Left lobe of liver (tissue), 2 donors: ENCODE measurements at regions not wholly inside any gene's neighbourhood (a gene's known extent, or its start where the extent isn't known, plus 50 kb on each side); places are given as distances from the start of the nearest gene placed in this dataset.
A peak's percentile ranks its signal among the peaks of the same experiment; 100 is the strongest.
"Not testable (repeated sequence)": the region's sequence is repeated elsewhere in the genome, so short reads cannot be mapped to it uniquely, and the experiment has no call there.

Experiments used
- ATAC-seq: fragments of 200-7000 bp; cut with Tn5 transposase; one replicate; pipeline ENCODE4 v1.9.1; 2020; ENCODE audit warnings: mild to moderate bottlenecking, moderate library complexity
- DNase-seq: peaks from one replicate; pipeline ENCODE4 v3.0.0-alpha.2; 2020; ENCODE audit warnings: low spot score
- donor health status: DM: no; HTN: no; CAD: no; lungs with moderate emphysema.
- donor health status: DM: no; HTN: yes; CAD: no.

DNA sequence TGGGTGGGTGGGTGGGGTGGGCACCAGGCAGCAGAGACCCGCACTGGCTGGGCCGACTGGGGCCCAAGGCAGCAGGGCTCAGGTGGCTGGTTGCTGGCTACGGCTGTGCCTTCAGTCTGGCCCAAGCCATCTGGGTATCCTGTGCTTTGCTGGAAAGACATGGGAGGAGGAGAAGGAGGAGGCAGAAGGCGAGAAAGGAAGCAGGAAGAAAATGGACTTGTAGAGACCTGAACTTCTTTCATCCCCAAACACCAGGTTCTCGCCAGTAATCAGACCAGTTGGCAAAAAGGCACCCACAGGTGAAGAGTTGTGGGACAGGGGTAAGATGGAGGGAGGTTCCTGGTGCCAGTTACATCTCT is 78.8 kb downstream of the IGLL1 start:
- DNase-seq (no peak), ATAC-seq (no peak)

DNA sequence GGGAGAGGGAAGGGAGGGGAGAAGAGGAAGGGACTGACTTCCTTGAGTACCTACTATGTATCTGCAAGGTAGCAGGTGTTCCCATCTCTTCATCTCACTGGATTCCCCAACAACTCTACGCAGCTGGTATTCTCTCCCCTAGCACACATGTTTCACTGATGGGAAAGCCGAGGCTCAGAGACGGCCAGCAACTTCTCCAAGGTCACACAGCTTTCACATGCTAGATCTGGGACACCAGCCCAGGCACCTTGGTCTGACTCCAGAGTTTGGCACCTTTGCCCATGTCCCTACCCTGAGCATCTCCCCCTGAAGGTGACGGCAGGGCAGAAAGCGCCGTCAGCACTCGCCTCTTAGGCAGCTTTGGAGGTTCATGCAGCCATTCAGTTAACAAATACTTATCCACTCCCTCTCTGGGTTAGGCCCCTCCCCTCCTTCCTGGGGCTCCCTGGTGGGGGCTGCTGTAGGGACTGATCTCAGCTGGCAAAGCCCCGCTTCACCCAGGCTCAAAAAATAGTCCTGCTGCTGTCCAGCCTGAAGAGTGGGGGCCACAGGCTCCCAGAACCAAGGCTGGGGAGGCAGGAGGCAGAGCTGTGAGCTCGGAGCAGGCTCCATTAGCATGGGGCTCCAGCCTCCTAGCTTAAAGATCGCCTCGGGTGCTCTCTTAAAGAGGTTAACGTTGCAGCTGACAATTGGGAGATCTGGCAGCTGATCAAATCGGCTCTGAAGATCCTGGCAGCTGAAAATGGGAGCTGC is 79.4 kb downstream of the IGLL1 start:
- ATAC-seq: no peak
- no peak for DNase-seq

DNA sequence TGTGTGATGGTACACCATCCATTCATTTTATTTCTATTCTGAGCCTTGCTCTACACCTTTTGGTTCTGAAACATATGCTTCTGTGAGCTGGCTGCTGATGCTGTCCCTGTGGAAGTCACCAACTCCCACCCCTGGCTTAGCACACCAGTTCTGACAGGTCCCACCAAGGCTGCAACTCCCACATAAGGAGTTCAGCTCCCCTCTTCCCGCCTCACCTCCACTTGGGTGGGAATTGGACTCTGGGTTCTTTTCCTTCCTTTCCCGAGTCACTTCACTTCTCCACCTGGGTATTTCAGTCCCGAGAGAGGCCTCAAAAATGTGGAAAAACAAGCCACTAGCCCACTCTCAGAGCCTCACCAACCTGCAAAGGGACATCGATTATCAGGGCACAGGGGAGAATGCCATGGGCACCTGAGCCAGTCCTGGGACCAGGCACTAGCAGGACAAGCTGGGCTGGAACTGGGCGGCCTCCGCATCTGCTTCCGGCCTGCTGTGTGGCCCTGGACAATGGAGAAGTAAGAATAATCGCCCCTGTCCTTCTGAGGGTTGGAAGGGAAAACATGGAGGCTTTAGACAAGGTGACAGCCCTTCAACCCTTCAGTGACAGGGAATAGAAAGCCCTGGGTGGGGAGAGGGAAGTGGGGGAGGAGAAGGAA is 80.1 kb downstream of the IGLL1 start:
- peak; percentile 16 for DNase-seq
- no peak for ATAC-seq

DNA sequence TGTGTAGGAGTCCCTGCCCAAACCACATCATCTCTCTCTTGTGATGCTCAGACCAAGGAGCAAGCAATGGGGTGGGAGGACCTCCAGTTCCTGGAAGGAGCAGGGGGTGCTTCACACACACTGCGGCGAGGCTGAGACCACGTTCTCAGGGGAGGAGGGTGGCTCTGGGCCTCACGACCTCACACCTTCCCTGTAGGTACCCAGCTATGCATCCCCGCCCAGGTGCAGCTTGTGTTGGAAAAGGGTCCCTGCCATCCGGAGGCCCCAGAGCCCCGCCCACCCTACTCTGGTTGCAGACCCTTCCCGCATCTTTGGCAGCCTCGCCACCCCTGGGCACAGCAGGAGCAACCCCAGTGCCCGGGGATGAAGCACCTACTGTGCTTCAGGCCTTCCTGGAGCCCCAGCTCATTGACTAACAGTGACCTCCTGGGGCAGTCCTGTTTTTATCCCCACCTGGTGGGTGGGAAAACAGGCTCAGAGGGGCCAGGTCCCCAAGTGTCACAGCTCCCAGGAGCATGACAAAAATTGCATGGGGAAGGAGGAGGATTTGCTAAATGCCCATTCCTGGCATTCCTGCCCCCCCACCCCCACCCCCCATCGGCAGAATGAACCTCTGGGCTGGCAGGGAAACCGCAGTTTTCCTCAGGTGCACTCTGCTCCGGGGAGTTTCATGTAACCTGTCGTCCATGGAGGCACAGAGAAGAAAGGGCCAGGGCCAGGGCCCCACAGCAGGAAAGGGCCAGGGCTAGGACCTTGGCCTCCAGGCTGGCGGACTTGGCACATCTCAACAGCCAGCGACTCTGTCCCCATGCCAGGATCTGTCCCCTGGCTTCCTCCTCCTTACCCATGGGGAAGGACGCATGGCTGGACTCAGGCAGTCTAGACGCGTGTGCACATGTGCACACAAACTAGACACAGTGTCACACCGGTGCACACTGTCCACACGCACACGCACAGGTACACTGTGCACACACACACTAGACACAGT is 81.0 kb downstream of the IGLL1 start:
- DNase-seq: no peak
- peak; percentile 76 for ATAC-seq

DNA sequence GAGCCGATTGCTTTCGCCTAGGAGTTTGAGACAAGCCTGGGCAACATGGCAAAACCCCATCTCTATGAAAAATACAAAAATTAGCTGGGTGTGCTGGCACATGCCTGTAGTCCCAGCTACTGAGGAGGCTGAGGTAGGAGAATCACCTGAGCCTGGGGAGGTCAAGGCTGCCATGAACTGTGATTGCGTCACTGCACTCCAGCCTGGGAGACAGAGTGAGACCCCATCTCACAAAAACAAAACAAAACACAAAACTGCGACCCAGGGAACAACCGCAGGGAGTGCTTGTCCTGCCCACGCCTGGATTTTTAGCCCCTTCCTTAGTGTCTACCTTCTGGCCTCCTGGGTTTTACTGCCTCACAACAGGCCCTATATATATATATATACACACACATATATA is 82.2 kb downstream of the IGLL1 start:
- not testable (repeated sequence) for DNase-seq, ATAC-seq

DNA sequence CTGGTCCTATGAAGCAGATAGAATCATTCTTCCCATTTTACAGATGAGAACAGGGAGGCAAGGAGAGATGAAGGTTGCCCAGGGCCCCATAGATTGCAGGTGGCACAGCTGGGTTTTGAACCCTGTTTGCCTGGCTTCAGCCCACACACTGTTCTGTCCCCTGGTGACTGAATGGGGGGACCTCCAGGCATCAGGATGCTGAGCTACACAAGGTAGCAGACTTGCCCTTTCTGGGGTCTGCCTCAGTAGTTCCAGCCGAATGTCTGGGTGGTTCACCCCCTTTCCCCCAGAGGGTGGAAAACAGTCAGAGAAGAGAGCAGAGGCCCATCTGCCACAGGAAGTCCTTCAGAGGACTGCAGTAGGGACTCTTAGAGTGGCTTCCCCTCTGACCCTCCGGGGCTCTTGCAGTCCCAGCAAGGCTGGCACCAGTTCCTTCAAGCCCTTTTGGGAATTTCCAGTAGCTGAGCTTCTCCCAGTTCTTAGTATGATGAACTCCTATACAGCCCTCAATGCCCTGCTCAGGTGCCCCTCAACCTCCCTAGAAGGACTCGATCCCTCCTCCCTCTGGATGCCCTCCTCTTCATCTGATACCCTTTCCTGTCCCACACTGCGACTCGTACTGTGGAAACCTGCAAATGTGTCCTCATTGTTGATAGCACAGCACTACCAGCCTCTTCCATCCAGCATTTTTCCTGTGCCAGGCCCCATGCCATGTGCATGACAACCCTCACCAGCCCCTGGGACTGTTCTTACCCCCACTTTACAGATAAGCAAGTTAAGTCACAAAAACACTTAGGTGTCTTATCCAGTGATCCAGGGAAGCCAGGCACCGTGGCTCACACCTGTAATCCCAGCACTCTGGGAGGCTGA is 82.8 kb downstream of the IGLL1 start:
- ATAC-seq (no peak), DNase-seq (no peak)

DNA sequence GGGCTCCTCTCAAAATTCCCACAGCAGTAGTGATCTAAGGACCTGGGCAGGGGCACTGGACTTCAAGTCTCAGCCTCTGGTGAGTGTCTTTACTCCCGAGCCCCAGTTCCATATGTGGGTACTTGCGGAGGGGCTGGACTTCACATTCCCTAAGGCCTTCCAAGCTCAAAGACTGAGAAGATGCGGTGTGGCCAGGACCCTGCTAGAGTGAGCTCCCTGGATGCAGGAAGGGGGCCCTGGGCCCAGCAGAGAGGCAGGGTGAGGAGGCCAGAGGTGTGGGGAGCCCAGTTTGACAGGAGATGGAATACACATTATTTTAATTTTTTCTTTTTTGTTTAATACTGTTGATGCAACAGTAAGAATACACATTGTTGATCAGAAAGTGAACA is 83.7 kb downstream of the IGLL1 start:
- DNase-seq: no peak

DNA sequence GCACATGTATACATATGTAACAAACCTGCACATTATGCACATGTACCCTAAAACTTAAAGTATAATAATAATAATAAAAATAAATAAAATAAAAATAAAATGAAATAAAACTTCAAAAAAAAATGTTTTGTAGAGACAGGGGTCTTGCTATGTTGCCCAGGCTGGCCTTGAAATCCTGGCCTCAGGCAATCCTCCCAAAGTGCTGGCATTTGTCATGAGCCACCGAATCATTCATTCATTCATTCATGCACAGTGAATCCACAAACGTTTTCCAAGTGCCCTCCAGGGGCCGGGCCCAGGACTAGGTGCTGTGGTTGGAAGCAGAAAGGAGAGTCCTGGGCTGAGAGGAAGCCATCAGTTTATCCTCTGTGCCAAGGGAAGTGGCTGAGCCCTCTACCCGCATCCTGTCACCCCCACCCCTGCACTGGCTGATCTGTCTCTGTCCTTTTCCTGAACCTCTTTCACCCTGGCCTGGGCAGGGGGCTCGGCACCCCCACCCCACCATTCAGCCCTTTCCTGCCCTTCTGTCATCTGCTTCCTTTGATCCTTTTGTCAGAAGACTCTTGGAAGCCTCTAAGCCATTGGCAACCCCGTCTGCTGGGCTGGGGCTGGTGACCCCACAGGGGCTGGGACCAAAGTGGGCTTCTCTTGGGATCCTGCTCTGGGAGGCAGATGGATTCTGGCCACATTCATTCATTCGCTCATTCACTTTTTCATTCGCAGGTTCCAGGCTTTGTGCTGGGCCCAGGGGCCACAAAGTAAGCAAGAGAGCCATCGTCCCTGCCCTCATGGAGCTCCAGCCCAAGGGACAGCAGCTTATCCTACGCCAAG is 84.3 kb downstream of the IGLL1 start:
- ATAC-seq: no peak
- DNase-seq: no peak

More for the DNA sequence above, 83.7 kb downstream of the IGLL1 start:
- ATAC-seq: no peak

DNA sequence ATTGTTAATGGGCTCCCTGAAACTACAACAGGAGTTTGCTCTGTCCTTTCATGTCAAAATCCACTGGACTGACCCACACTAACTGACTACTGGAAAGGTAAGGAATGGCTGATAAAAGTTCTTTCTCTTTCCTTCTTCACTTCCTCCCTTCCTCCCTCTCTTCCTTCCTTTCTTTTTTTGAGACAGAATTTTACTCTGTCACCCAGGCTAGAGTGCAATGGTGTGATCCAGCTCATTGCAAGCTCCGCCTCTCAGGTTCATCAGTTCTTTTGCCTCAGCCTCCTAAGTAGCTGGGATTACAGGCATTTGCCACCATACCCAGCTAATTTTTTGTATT is 85.2 kb downstream of the IGLL1 start:
- no peak for ATAC-seq
- no peak for DNase-seq

DNA sequence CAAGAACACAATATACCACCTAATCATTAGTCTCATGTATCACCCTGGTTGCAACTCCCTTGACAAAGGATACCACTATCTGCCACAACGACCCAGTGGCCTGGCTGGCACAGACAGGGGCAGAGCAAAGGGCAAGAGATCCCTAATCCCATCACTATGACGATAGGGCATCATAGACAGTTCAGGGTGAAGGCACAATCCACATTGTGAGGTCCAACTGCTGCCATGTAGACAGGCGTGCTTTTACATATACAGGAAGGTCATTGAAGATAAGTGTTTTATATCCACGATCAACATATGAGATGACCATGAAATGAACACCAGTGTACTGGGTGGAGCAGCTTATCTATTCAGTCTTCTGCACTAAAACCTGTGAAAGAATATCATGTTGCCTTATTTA is 94.6 kb downstream of the IGLL1 start:
- ATAC-seq (peak; percentile 54), DNase-seq (no peak)

DNA sequence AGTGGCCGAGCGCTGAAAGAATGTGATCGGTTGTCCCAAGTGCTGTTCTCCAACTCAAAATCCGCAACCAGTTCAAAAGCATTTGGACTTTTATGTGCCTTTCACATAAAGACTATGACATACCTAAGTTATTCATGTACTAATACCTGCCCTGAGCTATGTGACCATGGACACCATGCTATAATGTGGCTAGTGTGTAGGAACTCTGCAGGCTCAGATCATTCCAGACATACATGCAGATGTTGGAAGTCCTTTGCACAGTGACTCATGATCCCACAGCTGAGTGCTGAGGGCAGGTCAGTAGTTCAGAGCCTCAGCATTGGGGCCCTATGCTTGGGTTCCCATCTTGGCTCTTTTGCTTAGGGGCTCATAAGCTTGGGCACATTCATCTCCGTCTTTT is 95.4 kb downstream of the IGLL1 start:
- ATAC-seq (no peak), DNase-seq (no peak)

DNA sequence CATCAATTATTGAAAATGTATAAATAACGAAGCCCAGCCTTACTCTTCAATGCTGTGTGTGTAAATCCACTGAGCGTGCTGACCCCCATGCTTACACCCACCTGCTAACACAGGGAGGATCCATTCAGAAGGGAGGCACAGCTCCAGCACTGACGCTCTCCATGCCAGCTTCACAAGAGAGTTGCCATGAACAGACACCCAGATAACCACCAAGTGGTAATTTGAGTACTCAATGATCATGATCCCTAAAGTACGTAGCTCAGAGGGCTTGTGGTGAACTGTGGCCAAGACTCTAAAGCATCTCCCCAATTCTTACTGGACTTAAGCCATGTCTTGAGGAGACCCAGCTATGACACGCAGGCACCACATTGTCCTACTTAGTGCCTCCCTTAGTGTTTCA is 98.7 kb downstream of the IGLL1 start:
- DNase-seq (no peak), ATAC-seq (no peak)

DNA sequence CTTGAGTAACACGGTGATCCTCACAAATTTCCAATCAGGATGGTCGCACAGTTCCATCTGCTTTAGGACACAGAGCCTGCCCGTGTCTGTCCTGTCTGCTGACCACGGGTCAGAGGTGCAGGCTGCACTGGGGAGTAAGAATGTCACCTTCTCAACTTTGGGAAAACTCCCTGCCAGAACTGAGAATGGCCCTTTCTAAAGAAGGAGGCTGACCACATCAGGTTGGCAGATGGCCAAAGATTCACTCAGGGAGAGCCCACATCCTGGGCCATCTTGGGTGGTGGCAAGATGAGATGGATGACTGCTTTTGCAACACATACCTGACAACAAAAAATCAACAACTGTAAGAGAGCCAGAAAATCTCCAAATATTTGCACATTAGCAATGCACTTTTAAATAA is 101.9 kb downstream of the IGLL1 start:
- no peak for ATAC-seq
- no peak for DNase-seq

DNA sequence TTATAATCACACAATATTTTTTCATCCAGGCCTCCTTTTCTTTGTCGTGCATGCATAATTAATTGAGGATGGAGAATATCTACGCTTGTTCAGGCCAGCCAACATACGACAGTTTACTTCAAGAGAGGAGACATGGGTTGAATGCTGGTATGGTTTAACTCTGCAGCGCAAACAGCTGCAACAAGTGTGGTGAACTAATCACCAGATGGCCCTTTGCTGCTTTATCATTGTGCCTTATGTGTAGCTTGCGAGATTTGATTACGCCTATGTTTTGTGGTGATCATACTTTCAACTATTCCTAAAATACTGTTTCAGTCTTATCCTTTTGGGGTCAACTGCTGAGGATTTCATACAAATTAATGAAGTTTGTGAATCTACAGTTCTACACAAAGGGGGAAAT is 105.6 kb downstream of the IGLL1 start:
- not testable (repeated sequence) for ATAC-seq, DNase-seq

DNA sequence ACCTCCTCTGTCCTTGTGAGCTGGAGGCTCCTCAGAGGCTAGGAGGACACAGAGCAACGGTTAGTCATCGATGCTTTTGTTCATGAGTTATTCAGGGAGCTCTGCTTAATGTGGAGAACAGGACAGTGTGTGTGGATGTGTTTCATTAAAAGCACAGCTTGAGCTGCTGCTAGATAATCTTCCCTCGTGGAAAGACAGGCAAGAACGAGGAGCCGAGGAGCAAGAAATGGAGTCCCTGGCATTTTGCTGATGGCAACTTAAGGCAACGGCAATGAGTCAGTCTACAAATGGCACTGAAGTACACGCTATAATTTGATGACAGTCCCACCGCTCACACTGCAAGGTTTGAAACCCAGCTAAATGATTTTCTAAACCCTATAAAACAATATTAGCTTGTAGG is 106.2 kb downstream of the IGLL1 start:
- DNase-seq: no peak
- no peak for ATAC-seq

DNA sequence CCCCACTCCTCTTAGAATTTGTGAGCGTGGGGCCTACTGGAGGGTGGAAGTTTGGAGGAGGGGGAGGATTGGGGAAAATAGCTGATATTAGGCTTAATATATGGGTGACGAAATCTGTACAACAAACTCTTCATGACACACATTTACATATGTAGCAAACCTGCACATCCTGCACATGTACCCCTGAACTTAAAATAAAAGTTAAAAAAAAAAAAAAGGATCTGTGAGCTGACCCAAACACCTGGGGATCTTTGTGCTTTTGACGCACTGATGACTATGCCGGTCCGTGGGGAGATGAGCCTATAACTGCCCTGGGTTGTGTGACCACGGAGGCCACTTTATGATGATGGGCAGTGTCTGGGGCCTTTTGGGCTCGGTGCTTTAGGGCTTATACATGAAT is 107.7 kb downstream of the IGLL1 start:
- not testable (repeated sequence) for DNase-seq, ATAC-seq

DNA sequence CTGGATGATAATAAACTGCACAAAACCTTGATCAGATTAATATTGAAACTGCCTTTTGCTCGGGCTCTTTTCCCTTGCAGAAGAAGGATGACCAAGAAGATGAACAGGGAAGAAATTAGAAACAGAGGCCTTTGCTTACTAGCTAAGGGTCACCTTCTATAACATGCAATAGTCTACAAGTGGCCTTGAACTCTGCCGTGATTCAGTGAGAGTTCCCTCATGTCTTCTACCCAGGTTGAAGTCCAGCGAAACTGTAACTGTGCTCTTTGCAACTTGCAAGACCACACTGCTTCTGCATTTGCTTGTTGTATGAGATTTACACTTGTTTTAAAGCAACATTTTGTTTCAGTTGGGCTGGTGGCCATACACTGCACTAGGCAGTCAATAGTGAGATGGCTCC is 108.4 kb downstream of the IGLL1 start:
- DNase-seq (no peak), ATAC-seq (no peak)

DNA sequence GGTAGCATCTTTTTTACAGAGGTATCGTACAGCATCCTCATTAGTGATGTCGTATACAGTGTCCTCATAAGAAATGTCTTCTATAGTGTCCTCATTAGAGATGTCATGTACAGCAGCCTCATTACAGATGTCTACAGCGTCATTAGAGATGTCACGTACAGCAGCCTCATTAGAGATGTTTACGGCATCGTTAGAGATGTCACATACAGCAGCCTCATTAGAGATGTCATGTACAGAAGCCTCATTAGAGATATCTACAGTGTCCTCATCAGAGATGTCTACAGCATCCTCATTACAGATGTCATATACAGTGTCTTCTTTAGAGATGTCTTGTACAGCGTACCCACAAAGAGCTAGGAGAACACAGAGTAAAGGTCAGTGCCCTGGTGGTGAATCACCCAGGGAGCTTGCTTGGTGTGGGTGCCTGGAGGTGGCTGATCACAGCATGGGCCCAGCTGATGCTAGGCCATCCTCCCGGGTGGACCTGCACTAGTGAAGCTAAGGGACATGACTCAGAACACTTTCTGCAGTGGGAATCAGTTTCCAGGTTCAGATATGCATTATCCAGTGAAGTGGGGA is 109.2 kb downstream of the IGLL1 start:
- DNase-seq (no peak), ATAC-seq (no peak)

DNA sequence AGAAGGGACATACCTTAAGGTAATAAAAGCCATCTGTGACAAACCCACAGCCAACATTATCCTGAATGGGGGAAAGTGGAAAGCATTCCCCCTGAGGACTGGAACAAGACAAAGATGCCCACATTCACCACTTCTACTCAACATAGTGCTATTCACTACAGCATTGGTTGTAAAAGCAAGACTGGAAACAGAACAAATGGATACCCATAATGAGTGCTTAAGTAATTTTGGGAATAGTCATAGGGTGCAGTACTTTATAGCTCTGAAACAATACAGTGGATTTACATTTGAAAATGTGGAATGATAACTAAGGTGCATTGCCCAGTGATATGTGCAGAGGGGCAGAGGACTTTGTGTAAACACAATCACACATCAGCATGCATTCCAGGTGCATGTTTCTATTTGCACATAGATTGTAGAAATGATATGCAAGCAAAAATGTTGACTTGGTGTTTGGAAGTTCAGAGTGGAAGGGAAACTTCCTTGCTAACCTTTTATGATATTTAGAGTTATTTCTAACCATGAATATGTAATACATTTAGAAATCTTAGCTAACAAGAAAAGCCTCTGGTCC is 112.3 kb downstream of the IGLL1 start:
- no peak for ATAC-seq
- DNase-seq: no peak
